IPS-15b (cell line): ENCODE measurements at regions not wholly inside any gene's neighbourhood (a gene's known extent, or its start where the extent isn't known, plus 50 kb on each side); places are given as distances from the start of the nearest gene placed in this dataset.

Experiments
- H3K27me3 ChIP-seq: one replicate; pipeline ENCODE4 v1.6.1; 2013; ENCODE audit warnings: low read length; ENCODE audit not compliant: control insufficient read depth, insufficient read depth
- H3K36me3 ChIP-seq: one replicate; pipeline ENCODE4 v1.6.1; 2013; ENCODE audit warnings: low read length; ENCODE audit not compliant: control insufficient read depth, insufficient read depth
- H3K4me1 ChIP-seq: one replicate; pipeline ENCODE4 v1.6.1; 2013; ENCODE audit warnings: mild to moderate bottlenecking, low read length; ENCODE audit not compliant: control insufficient read depth, insufficient read depth
- H3K4me3 ChIP-seq: one replicate; pipeline ENCODE4 v1.5.1; 2013; ENCODE audit warnings: low read depth, low read length
- H3K9ac ChIP-seq: one replicate; pipeline ENCODE4 v1.6.1; 2013; ENCODE audit warnings: low read depth, mild to moderate bottlenecking, low read length
- H3K9me3 ChIP-seq: one replicate; pipeline ENCODE4 v1.6.1; 2013; ENCODE audit warnings: mild to moderate bottlenecking, low read length; ENCODE audit not compliant: control insufficient read depth, insufficient read depth

DNA sequence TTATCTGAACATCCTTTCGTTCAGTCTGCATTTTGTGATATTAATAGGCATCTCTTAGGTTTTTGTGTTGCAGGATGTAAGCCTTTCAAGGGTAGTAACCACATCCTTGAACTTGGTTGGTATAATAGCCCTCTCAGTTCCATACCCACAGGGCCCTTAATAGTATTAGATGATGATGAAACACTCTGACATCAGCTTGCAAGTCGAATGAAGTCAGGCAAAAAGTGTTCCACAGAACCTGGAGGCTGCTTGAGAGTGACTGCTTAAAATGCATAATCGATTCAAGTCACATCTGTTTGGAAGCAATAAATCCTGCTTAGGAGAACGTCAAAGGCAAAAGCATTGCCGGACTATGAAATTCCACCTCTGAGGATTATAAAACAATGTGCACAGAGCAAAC, 415.6 kb upstream of the KAZN start:
- Histone ChIP-seq H3K4me3 (no peak overlapping the region), H3K4me1 (peaks cover 24% of the 10 kb centered on the region), H3K36me3 (no peaks in the 10 kb centered on the region), H3K27me3 (peaks cover 3% of the 10 kb centered on the region), H3K9me3 (no peaks in the 10 kb centered on the region), H3K9ac (no peak overlapping the region)

DNA sequence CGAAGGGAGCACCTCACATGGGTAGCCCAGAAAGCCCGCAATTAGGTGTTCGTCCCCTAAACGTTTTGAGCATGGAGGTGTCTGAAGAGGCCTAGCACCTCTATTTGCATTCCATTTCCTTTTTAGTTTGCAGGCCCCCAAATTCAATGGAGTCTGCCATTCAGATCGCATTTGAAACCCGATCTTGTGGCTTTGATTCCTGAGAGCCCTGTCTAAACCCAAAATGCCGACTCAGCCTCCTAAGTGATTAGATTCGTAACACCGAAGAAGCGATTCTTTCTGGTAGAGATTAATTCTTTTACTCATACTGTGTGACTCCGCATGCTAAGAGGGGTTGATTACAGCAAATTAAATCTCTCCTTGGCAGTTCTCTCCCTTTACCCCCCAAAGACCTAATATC, 415.2 kb upstream of the KAZN start:
- peaks cover 3% of the 10 kb centered on the region for H3K27me3 ChIP-seq
- no peak overlapping the region for H3K4me3 ChIP-seq
- H3K4me1 ChIP-seq = peaks cover 24% of the 10 kb centered on the region
- no peaks in the 10 kb centered on the region for H3K9me3 ChIP-seq
- H3K9ac ChIP-seq = no peak overlapping the region
- H3K36me3 ChIP-seq = no peaks in the 10 kb centered on the region

- Histone ChIP-seq H3K36me3 (no peaks in the 10 kb centered on the region), H3K27me3 (peaks cover 3% of the 10 kb centered on the region), H3K4me1 (peaks cover 24% of the 10 kb centered on the region), H3K9me3 (no peaks in the 10 kb centered on the region), H3K4me3 (no peak overlapping the region), H3K9ac (no peak overlapping the region)
These were observed 414.0 kb upstream of the KAZN start for GRCh38 chr1:14184454-14184853.

DNA sequence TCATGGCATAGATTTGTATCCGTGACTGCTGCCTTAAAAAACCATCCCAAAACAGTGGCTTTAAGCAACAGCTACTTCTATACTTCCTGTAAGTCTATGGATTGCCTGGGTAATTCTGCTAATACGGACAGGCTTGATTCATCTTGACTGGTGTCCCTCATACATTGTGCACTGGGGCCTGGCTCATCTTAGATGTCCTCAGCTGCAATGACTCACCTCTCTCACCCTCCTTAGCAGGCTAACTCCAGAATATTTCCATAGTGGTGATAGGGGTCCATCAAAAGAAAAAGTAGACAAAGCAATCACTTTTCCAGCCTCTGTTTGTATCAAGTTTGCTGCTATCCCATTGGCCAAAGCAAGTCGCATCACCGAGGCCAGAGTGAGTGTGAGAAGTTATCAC, 409.1 kb upstream of the KAZN start:
- Histone ChIP-seq H3K4me1 (no peaks in the 10 kb centered on the region), H3K9me3 (no peaks in the 10 kb centered on the region), H3K9ac (no peak overlapping the region), H3K4me3 (no peak overlapping the region), H3K27me3 (peaks cover 3% of the 10 kb centered on the region), H3K36me3 (no peaks in the 10 kb centered on the region)

DNA sequence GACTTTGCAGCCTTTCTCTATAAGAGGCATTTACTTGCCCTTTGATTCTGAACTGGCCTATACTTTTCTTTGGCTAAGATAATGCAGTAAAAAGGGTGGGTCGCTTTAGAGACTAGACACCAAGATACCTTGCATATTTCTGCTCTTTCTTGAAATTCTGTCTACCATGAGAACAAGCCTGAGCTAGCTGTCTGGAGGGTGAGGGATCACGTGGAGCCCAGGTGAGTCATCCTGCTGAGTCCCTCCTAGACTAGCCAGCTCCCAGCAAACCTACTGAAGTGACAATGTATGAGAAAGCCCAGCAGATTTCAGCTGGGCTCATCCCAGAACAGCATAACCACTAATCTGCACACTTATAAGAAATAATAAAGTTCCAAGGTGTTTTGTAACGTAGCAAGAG, 408.0 kb upstream of the KAZN start:
- Histone ChIP-seq H3K9me3 (no peaks in the 10 kb centered on the region), H3K4me1 (no peaks in the 10 kb centered on the region), H3K4me3 (no peak overlapping the region), H3K36me3 (no peaks in the 10 kb centered on the region), H3K9ac (no peak overlapping the region), H3K27me3 (no peaks in the 10 kb centered on the region)

- Histone ChIP-seq H3K27me3 (no peaks in the 10 kb centered on the region), H3K9ac (no peak overlapping the region), H3K4me3 (no peak overlapping the region), H3K36me3 (no peaks in the 10 kb centered on the region), H3K9me3 (no peaks in the 10 kb centered on the region), H3K4me1 (no peaks in the 10 kb centered on the region)
These were observed 404.0 kb upstream of the KAZN start for GRCh38 chr1:14194511-14194910.

DNA sequence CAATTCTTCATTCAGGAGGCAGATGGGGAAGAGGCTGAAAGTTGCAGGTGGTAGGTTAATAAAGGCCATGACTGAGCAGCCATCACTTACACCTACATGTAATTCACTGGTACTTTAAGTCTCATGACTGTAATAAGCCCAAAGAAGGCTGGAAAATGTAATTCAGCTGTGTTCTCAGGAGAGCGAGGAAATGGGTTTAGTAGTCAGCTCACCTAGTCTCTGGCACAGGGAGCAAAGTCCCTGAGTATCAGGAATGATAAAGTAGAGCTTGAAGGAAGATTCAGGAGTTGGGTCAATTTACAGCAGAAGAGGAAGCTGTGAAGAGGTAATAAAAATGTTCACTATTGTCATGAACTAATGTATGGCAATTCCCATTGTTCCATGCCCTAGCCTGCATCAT, 393.4 kb upstream of the KAZN start:
- Histone ChIP-seq H3K9ac (no peak overlapping the region), H3K27me3 (no peaks in the 10 kb centered on the region), H3K9me3 (no peaks in the 10 kb centered on the region), H3K4me3 (no peak overlapping the region), H3K4me1 (no peaks in the 10 kb centered on the region), H3K36me3 (no peaks in the 10 kb centered on the region)

- Histone ChIP-seq H3K9ac (no peak overlapping the region), H3K9me3 (no peaks in the 10 kb centered on the region)
These were observed 383.3 kb upstream of the KAZN start for GRCh38 chr1:14215151-14215550.

DNA sequence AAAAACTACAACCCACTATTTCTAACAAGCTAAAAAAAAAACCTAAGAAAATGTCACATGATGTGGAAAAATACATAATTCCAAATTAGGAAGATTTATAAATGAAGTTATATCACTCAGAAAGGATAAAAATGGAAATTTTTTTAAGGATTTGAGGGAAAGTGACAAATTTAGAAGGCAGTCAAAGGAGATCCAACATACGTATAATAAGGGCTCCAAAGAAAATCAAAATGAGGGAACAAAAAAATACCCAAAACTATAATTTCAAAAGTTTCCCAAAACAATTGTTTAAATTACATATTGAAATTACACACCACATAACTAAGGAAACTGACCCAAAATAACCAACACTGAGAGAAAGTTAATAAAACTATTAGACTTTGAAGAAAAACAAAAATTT, 381.1 kb upstream of the KAZN start:
- H3K4me1 ChIP-seq = no peaks in the 10 kb centered on the region
- H3K9ac ChIP-seq = no peak overlapping the region
- no peaks in the 10 kb centered on the region for H3K9me3 ChIP-seq
- H3K36me3 ChIP-seq = no peaks in the 10 kb centered on the region
- no peaks in the 10 kb centered on the region for H3K27me3 ChIP-seq
- no peak overlapping the region for H3K4me3 ChIP-seq

More at GRCh38 chr1:14215151-14215550, 383.3 kb upstream of the KAZN start:
- Histone ChIP-seq H3K4me3 (no peak overlapping the region), H3K27me3 (no peaks in the 10 kb centered on the region), H3K4me1 (no peaks in the 10 kb centered on the region), H3K36me3 (no peaks in the 10 kb centered on the region)

DNA sequence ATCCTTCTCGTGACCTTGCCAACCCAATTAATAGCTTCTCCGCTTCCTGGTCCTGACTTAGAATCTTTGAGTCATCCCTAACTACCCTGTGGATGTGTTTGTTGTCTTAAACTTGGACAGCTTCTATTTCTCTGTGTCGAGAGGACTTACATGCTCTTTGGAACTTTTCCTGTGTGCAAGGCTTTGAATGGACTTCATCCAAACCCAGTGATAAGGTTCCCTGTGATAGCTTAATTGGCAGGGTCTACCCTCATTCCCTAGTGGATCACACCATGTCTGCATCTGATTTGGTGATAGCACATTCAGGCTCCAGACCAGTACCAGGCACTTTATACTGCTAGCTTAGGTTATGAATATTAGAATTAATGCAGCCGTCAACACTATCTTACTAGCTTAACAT, 378.2 kb upstream of the KAZN start:
- H3K9ac ChIP-seq = no peak overlapping the region
- H3K9me3 ChIP-seq = no peaks in the 10 kb centered on the region

GRCh38 chr1:14220811-14221210, 377.7 kb upstream of the KAZN start:
- Histone ChIP-seq H3K9ac (no peak overlapping the region), H3K27me3 (no peaks in the 10 kb centered on the region), H3K9me3 (no peaks in the 10 kb centered on the region), H3K4me1 (no peaks in the 10 kb centered on the region), H3K4me3 (no peak overlapping the region), H3K36me3 (no peaks in the 10 kb centered on the region)

More for the DNA sequence above, 378.2 kb upstream of the KAZN start:
- Histone ChIP-seq H3K27me3 (no peaks in the 10 kb centered on the region), H3K4me3 (no peak overlapping the region), H3K4me1 (no peaks in the 10 kb centered on the region), H3K36me3 (no peaks in the 10 kb centered on the region)

DNA sequence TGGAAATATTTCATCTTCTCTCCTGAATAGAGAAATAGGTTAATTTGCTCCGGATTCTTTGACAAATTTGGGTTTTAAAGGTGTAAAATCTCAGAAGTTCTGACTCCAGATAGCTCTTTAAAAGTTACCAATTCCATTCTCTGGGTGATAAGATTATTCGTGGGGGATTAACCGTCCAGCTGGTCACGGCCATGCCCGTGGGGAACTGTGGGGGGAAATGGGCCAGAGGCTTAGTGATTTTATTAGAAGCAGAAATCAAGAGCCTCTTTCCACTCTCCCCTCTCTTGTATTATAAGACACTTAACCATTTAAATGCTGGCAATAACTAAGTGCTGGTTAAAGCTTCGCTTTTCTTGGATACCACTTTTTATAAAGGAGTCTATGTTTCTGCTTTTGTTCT, 376.4 kb upstream of the KAZN start:
- no peaks in the 10 kb centered on the region for H3K4me1 ChIP-seq

DNA sequence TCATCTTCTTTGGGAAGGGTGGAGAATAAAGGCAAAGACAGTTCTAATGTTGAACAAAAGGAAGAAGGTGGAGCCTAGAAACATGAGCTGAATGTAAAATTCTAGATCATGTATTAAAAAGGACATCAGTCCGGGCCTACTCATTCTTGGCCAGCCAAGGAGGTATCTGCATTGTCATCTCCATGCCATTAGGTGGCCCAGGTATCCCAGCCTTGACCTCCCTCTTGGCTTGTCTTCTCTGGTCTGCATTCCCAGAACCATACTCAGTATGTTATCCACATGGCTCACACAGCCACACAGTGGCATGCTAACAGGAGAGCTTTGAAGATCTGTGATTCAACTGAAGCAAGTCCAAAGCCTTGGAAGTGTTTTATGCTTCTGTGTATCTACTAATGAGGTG, 369.8 kb upstream of the KAZN start:
- no peaks in the 10 kb centered on the region for H3K9me3 ChIP-seq

More for the DNA sequence above, 376.4 kb upstream of the KAZN start:
- Histone ChIP-seq H3K4me3 (no peak overlapping the region), H3K9me3 (no peaks in the 10 kb centered on the region), H3K27me3 (no peaks in the 10 kb centered on the region), H3K9ac (no peak overlapping the region), H3K36me3 (no peaks in the 10 kb centered on the region)

More for the DNA sequence above, 369.8 kb upstream of the KAZN start:
- Histone ChIP-seq H3K27me3 (no peaks in the 10 kb centered on the region), H3K4me3 (no peak overlapping the region), H3K36me3 (no peaks in the 10 kb centered on the region), H3K4me1 (no peaks in the 10 kb centered on the region), H3K9ac (no peak overlapping the region)
